Rectal smooth muscle tissue (tissue), 1 donor: ENCODE measurements at regions not wholly inside any gene's neighbourhood (a gene's known extent, or its start where the extent isn't known, plus 50 kb on each side); places are given as distances from the start of the nearest gene placed in this dataset.

Source experiments
- H3K27ac ChIP-seq: one replicate; pipeline ENCODE4 v1.7.0; 2013; ENCODE audit warnings: low read depth, low read length, inconsistent platforms
- H3K27me3 ChIP-seq: one replicate; pipeline ENCODE4 v1.7.0; 2013; ENCODE audit warnings: low read length; ENCODE audit not compliant: control insufficient read depth, insufficient read depth
- H3K36me3 ChIP-seq: one replicate; pipeline ENCODE4 v1.7.0; 2013; ENCODE audit warnings: low read length; ENCODE audit not compliant: control insufficient read depth, insufficient read depth
- H3K4me1 ChIP-seq: one replicate; pipeline ENCODE4 v1.7.0; 2013; ENCODE audit warnings: low read length; ENCODE audit not compliant: control insufficient read depth, insufficient read depth
- H3K4me3 ChIP-seq: one replicate; pipeline ENCODE4 v1.7.0; 2013; ENCODE audit warnings: low read length
- H3K9ac ChIP-seq: one replicate; pipeline ENCODE4 v1.7.0; 2013; ENCODE audit warnings: low read length

GRCh38 chr19:29076161-29076560, 136.8 kb downstream of the UQCRFS1 start:
- Histone ChIP-seq H3K9ac (no peak overlapping the region), H3K4me3 (no peak overlapping the region), H3K27ac (no peak overlapping the region), H3K36me3 (no peaks in the 10 kb centered on the region), H3K4me1 (no peaks in the 10 kb centered on the region), H3K27me3 (no peaks in the 10 kb centered on the region)

GRCh38 chr19:29075149-29075548, 137.8 kb downstream of the UQCRFS1 start:
- Histone ChIP-seq H3K27me3 (no peaks in the 10 kb centered on the region), H3K36me3 (no peaks in the 10 kb centered on the region), H3K9ac (no peak overlapping the region), H3K4me3 (no peak overlapping the region), H3K27ac (no peak overlapping the region), H3K4me1 (no peaks in the 10 kb centered on the region)

GRCh38 chr19:29074579-29074978, 138.4 kb downstream of the UQCRFS1 start:
- Histone ChIP-seq H3K4me1 (no peaks in the 10 kb centered on the region), H3K27ac (no peak overlapping the region), H3K27me3 (no peaks in the 10 kb centered on the region), H3K4me3 (no peak overlapping the region), H3K9ac (no peak overlapping the region), H3K36me3 (no peaks in the 10 kb centered on the region)

- Histone ChIP-seq H3K4me1 (no peaks in the 10 kb centered on the region), H3K4me3 (no peak overlapping the region), H3K36me3 (no peaks in the 10 kb centered on the region), H3K27me3 (no peaks in the 10 kb centered on the region), H3K27ac (no peak overlapping the region), H3K9ac (no peak overlapping the region)
These were observed 145.1 kb downstream of the UQCRFS1 start for GRCh38 chr19:29067831-29068230.

- Histone ChIP-seq H3K4me3 (no peak overlapping the region), H3K4me1 (no peaks in the 10 kb centered on the region), H3K27me3 (no peaks in the 10 kb centered on the region), H3K9ac (no peak overlapping the region), H3K27ac (no peak overlapping the region), H3K36me3 (no peaks in the 10 kb centered on the region)
These were observed 150.2 kb downstream of the UQCRFS1 start for GRCh38 chr19:29062475-29063435.

- no peaks in the 10 kb centered on the region for H3K4me1 ChIP-seq
- H3K4me3 ChIP-seq: no peak overlapping the region
- no peak overlapping the region for H3K27ac ChIP-seq
- H3K36me3 ChIP-seq: no peaks in the 10 kb centered on the region
- no peaks in the 10 kb centered on the region for H3K27me3 ChIP-seq
- H3K9ac ChIP-seq: no peak overlapping the region
These were observed 152.1 kb downstream of the UQCRFS1 start for GRCh38 chr19:29060813-29061364.

- Histone ChIP-seq H3K36me3 (no peaks in the 10 kb centered on the region), H3K4me3 (no peak overlapping the region), H3K27ac (no peak overlapping the region), H3K9ac (no peak overlapping the region), H3K4me1 (no peaks in the 10 kb centered on the region), H3K27me3 (no peaks in the 10 kb centered on the region)
These were observed 156.4 kb downstream of the UQCRFS1 start for GRCh38 chr19:29056535-29056934.

GRCh38 chr19:29054886-29055675, 157.9 kb downstream of the UQCRFS1 start:
- Histone ChIP-seq H3K36me3 (no peaks in the 10 kb centered on the region), H3K4me3 (no peak overlapping the region), H3K9ac (no peak overlapping the region), H3K27me3 (no peaks in the 10 kb centered on the region), H3K27ac (no peak overlapping the region), H3K4me1 (no peaks in the 10 kb centered on the region)

GRCh38 chr19:29048873-29049272, 164.1 kb downstream of the UQCRFS1 start:
- no peaks in the 10 kb centered on the region for H3K36me3 ChIP-seq
- no peak overlapping the region for H3K4me3 ChIP-seq
- H3K27me3 ChIP-seq: no peaks in the 10 kb centered on the region
- H3K4me1 ChIP-seq: no peaks in the 10 kb centered on the region
- no peak overlapping the region for H3K9ac ChIP-seq
- H3K27ac ChIP-seq: no peak overlapping the region

GRCh38 chr19:29045679-29046254, 167.2 kb downstream of the UQCRFS1 start:
- no peaks in the 10 kb centered on the region for H3K27me3 ChIP-seq
- no peak overlapping the region for H3K4me3 ChIP-seq
- no peaks in the 10 kb centered on the region for H3K4me1 ChIP-seq
- H3K27ac ChIP-seq: no peak overlapping the region
- H3K9ac ChIP-seq: no peak overlapping the region
- H3K36me3 ChIP-seq: no peaks in the 10 kb centered on the region

GRCh38 chr19:29044037-29044436, 168.9 kb downstream of the UQCRFS1 start:
- no peak overlapping the region for H3K4me3 ChIP-seq
- no peaks in the 10 kb centered on the region for H3K4me1 ChIP-seq
- H3K27me3 ChIP-seq: no peaks in the 10 kb centered on the region
- no peak overlapping the region for H3K9ac ChIP-seq
- H3K36me3 ChIP-seq: no peaks in the 10 kb centered on the region
- H3K27ac ChIP-seq: no peak overlapping the region

- Histone ChIP-seq H3K4me1 (no peaks in the 10 kb centered on the region), H3K4me3 (no peak overlapping the region), H3K27me3 (no peaks in the 10 kb centered on the region), H3K36me3 (no peaks in the 10 kb centered on the region), H3K9ac (no peak overlapping the region), H3K27ac (no peak overlapping the region)
These were observed 170.5 kb downstream of the UQCRFS1 start for GRCh38 chr19:29042450-29042849.
